HG02973 (cell line): ENCODE measurements at regions not wholly inside any gene's neighbourhood (a gene's known extent, or its start where the extent isn't known, plus 50 kb on each side); places are given as distances from the start of the nearest gene placed in this dataset.

Source experiments
- ATAC-seq: cut with Tn5 transposase; IDR thresholded peaks from one replicate; pipeline ENCODE4 v1.9.1; 2021; ENCODE audit warnings: moderate library complexity; ENCODE audit not compliant: unreplicated experiment

DNA sequence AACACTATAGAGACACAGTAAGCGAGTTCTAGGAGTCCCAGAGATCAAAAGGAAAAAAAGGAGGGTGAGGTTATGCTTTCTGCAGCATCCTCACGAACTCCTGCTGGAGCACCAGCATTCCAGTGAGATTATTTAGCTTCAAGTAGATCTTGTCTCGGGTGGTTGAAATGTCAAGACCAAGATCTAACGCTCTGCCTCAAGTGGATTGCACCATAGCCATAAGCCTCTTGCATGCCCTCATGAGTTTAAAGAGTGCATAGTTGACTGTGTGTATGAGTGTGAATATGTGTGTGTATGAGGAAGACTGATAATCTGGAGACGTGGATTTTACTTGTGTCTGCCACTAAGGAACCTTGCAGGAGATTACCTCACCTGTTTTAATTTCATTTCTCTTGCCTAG is 335.3 kb upstream of the ADAMTSL1 start:
- ATAC-seq, result no peak

DNA sequence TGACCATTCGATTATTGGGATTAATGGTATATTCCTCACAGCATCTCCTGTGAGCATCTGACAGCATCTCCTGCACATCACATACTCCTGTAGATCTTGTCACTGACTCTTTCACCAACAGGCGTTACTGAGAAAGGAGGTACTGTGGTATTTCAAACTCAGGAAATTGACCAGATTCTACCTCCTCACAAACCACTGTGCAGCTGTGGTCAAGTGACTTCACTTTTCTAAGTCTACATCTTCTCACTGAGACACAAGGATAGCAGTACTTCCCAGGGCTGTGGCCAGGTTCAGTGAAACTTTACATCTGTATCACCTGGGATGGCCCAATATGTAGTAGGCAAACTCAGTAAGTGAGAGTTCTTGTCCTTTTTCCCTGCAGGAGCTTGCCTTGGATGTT is 332.3 kb upstream of the ADAMTSL1 start:
- ATAC-seq, result no peak

DNA sequence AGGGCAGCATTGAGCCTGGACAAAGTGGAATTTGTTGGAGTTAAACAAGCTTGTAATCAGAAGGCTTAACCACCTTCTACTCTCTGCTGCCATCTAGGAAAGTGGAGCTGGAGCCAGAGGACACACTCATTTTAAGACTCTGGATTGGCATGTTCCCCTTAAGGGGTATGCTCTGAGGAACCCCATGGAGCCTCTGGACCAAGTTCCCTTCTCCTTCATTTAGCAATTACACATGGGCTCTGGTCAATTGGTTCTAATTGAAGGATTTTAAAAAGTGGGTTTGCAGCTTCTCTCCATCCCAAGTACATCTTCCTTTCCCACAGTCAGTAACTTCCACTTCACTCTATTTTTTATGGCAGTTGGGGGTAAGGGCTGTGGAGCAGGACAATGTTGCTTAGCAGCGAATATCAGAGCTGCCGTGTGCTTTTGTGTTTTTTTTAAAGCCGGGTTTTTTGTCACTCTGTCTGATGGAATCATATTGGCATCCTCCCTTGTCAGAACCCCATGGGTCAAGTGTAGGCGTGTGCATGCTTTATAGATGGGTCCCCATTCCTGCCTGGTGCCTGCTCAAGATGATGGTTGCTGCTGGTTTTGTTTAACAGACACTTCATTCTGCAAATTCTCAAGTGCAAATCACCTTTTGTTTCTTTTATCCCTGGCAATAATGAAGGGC is 330.7 kb upstream of the ADAMTSL1 start:
- ATAC-seq, result no peak

DNA sequence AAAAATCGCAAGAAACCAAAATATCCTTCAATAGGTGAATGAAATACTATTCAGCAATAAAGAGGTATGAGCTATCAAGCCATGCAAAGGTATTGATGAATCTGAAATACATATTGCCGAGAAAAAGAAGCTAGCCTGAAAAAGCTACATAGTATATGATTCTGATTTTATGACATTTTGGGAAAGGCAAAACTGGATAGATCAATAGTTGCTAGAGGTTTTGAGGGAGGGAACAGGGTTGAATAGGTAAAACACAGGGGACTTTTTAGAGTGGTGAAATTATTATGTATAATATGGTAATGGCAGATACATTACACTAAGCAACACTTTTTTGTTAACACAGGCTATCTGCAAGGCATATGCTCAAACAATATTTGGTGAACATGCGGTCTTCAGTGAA is 327.6 kb upstream of the ADAMTSL1 start:
- ATAC-seq, result no peak

DNA sequence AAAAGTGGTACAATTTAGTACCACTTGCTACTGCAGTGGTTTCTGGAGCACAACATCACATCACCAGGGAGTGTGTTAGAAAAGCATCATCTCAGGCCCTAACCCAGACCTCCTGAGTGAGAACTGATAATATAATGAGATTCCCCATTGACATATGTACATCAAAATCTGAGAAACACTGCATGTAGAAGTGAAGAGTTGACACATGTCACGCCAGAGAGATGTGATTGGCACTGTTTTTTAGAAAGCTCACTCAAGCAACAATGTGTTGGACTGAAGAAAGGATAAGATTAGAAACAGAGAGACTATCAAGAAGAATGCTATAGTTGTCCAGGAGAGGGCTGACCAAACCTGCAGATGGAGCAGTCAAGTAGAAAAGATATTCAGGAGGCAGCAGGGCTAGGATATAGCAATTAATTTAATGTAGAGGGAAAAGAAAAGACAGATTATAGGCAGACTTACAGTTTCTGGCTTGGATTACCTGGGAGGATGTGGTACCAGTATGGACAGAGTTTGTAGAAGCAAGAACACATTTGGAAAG is 324.4 kb upstream of the ADAMTSL1 start:
- no peak for ATAC-seq

DNA sequence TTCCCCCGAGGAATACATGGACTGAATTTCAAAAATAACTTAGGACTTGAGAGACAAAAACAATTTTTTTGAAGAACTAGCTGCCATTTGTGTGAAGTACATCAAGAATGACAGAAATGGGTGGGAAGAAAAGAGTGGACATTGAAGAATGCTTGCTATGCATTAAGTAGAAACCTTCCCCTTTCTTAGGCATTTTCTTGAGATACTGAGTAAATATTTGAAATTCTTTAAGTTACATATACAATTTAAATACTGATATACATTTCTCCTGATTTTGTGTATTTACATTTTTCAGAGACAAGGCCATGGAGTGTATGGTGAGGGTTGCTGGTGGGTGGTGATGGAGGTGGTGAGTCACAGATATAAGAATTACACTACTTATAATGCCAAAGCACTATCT is 319.3 kb upstream of the ADAMTSL1 start:
- ATAC-seq, result no peak

DNA sequence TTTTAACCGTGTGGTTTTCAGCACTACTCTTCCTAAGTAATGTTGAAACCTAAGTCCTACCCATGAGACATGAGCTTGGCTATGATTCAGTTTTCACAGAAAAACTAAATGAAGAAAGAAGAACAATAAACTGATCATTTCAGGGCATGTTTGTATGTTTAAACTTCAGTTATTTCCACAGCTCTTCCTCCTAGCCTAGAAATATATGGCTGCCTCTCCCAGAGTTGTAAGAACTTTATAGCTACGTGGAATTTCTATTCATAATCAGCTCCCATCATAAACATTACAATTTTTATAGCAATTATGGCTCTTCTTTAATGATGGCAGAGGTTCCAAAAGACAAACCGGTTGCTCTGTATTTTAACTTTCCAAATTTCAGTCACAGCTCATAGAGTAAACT is 314.7 kb upstream of the ADAMTSL1 start:
- no peak for ATAC-seq

DNA sequence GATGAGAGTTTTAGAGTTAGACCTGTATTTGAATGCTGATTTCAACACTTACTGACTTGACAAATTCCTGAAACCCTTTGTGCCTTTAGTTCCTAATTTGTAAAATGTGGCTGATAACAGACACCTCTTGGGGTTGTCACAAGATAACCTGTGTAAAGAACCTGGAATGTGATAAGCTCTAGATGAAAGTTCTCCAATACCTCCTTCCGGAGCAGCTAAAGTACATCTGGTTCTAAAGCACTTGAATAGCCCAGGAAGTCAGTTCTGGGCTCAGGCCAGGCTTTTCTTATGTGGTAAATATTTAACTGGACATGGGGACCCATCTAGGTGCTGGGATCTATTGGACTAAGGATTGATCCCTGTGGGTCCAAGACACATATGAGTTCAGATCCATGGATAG is 310.8 kb upstream of the ADAMTSL1 start:
- no peak for ATAC-seq

DNA sequence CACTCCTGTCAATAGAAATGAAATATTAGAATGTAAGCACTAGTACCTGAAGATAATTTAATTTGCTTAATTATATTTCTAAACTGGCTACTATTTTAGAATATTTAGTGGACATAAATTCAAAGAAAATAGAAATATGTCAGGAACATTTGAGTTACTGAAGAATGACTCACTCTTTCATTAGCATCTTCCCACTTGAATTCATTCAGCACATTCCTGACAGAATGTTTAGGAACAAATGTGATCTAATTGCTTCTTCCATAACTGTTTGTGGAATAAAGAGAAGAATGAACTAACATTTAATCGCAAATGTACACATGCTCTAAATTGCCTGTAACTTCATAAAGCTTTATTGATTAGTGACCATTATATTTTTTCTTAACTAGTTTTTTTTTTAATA is 306.2 kb upstream of the ADAMTSL1 start:
- ATAC-seq, result no peak

DNA sequence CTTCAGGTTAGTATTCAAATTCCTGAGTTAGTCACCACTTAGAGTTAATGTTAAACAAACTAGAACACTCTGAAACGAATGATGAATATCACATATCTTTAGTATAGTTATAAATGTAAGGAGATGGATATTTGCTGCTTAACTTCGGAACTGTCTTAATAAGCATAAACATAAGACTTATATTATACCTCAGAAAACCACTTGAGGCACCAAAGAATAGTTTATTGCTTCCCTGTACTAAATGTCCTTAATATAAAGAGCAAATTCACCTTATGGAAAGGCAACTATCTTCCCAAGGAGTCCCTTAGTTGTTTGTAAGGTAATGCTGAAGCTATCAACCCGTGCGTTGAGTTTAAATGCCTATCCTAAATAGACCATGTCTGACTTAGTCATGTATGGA is 300.0 kb upstream of the ADAMTSL1 start:
- no peak for ATAC-seq

DNA sequence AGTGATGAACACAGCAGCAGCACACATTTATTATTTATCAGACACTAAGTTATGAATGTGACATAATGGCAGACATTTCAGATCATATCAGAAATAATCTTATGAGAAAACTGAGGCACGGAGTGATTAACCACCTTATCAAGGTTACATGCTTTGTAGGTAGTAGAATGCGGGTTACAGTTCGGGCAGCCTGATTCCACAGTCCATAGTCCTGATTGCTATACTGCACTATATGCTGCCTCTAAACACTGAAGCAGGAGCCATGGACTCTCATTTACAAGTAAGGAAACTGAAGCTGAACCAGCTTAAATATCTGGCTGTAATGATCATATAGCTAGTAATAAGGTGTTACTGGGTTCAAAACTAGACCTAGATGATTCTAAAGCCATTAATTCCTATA is 291.3 kb upstream of the ADAMTSL1 start:
- ATAC-seq, result no peak

DNA sequence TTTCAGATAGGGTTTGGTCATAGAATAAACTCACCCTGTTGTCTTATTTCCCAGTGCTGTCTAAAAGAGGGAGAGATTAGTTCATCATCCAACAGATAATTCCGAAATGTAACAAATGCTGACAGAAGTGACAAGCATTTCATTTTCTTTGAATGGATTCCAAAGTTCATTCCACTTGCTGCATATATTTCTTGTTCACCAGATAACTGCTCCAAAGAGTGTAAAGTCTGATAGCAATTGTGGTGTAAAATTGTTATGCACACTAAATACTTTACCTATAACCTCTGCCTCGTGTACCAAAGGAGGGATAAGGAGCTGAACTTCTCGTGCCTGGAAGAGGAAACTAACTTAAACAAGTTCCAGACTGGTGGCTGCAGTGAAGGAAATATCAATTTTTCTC is 290.0 kb upstream of the ADAMTSL1 start:
- no peak for ATAC-seq

DNA sequence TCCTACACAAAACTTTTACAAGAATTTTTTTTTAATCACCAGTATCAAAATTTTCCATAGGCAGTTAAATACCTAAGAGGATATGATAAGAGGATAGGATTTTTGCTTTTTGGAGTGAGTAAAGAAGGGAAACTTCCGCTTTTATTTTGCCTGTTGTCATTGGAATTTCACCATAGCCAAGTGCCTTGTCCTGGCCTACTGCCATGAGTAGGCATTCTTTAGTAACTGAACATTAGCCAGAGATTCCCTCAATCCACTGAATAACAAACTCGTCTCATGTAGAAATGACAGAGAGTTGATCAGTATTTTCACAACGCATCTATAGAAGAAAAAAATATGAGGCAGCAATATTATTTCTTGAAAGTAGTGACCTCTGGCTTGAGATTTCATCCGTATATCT is 289.6 kb upstream of the ADAMTSL1 start:
- no peak for ATAC-seq

DNA sequence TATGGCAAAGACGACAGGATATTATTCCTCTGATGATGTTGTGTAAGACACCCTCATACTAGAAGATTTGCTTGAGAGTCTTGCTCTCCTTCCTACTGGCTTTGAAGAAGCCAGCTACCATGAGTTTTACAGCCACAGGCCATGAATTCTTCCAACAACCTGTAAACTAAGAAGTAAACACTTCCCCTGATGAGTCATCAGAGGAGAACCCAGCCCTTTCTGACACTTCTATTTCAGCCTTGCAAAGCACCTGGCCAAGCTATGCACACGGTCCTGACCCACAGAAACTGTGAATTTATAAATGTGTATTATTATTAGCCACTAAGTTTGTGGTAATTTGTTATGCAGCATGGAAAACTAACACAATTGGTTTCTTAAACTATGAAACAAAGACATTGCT is 288.8 kb upstream of the ADAMTSL1 start:
- no peak for ATAC-seq

DNA sequence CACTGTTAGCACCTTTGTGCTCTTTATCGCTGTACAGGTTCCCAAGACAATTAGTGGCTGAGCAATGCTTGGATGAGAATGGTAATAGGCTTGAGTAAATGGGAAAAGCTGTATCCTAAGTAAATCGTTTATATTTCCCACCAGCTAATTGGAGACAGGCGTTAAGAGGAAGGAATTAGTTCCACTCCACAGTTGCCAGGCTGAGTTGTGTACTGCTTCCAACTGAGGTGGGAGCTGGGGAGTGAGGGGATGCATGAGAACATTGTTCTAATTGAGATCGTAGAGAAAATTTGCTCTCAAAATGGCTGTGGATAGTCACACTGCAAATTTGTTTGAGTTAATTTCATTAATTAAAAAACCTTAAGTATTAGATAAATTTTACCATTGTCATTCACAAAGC is 285.0 kb upstream of the ADAMTSL1 start:
- no peak for ATAC-seq

DNA sequence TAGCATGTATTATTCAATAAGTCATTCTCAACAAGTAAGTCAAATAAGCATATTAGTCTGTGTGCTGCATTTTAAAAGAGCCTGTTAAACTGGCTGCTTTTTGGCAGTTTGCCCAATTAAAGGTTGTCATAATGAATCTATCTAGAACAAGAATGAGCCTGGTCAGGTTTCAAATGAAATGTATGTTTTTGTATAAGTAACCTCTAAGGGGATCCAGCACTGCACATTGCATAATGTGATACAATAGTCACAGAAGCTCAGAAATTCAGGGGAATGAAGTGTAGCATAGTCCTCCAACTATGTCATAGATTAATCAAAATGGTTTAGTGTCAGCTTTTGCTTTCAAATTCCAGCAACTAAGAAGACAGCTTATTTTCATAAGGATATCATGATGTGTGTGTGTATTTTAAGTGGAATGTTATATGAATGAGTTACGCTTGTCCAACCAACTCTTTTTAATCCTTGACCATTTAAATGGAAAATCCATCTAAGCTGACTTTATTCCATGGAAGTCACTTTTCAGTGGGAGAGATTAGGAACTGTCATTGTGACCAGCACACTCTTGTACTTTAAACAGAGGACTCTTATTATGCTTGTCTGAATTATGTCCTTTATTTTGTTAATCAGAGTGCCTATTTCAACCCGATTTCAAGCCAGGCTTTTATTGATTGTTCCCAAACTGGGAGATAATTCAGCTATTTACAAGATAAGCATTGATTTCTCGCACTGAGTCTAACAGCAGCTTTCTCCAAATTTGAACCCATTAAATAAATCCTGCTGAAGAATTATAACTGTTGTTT is 283.9 kb upstream of the ADAMTSL1 start:
- ATAC-seq, result no peak

DNA sequence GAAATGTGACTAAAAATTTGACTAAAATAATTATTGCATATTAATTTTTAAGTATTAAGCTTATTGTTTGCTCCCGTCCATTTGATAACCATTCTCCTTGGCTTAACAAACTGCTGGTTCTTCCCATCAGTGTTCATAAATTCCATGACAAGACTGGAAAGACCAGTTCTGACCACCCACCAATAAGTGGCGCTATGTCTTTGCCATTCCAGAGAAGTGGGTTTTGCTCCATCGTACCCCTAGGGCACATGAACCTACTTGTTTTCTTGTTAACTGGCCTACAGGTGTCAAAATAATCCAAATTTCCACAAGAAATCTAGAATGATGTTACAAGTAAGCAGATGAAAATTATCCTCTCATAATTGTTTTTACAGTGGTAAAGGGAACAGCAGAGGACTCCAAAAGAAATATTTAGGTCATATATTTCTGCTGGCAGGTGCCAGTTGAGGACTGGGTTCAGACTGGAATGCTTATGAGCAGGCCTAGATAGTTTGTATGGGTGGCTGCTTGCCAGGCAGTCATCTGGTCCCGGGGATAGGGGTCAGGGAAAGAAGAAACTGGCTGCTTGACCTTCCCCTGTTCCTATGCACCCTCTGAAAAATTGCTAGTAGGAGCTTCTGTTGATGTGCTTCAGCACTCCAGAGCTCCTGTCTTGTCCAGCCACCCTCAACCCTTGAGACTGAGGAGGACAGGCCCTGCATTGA is 283.1 kb upstream of the ADAMTSL1 start:
- ATAC-seq, result no peak

DNA sequence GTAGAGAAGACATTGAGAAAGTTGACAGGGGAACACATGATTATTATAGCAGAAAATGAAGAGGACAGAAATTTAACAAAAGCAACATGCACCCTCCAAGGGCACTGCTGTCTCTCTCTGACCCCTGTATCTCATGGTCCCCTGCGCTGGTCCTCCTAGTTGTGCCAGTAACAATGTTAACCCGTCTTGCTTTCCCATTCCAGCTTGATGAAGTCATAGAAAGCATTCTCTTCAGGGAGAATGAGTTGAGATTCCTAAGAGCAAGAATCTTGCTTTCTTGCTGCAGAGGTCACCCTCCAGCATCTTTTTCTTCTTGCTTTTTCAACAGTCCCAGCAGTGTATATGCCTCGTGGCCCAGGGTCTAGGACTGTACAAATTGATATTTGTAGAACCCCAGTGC is 279.6 kb upstream of the ADAMTSL1 start:
- no peak for ATAC-seq

DNA sequence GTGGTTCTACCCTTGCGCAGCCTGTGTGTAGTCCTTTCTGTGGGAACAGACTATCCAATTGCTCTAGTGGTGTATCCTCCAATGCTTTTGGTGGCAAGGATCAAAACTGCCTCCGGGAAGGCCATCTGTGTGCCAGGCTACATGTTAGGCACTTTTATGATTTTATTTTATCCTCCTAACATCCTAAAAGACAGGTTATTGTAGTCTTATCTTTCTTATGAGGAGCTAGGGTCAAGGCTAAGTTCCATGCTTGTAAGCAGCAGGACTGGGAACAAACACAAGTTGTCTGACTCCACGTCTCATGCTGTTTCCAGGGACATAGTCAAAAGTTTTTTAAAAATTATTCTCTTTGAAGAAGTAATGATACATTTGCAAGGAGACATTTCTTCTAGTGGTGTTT is 278.7 kb upstream of the ADAMTSL1 start:
- ATAC-seq, result no peak

DNA sequence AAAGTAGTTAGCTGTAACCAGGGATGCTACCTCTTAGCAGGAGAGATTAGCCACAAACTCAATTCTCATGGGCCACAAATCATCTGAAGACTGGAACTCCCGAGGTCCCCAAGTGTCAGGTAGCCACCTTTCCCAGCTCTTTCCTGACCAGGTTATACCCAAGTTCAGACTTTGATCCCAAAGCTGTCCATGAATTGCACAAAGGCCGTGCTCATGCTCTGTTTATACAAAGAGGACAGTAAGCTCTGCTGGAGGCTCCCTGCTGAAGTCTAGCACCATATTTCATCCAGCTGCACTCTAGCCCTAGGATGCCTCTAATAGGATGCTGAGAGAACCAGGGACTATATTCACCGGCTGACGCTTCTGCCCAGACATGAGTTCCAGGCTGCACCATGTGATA is 271.0 kb upstream of the ADAMTSL1 start:
- ATAC-seq, result no peak

DNA sequence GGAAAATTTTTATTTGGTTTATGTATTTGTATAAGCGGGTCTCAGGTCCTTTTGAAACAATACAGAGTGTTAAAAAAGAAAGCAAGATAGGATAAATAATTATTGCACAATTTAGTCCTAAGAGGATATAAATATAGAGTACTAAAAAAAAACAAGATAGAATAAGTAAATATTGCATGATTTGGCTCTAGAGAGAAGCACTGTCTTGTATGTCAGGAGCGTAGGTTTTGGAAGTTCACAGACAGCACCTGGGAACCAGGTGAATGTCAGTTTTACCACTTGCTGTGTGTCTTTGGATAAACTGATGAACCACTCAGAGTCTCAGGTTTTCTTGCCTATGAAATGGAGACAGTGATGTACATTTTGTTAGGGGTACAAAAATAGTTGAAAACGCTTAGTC is 266.2 kb upstream of the ADAMTSL1 start:
- no peak for ATAC-seq
